ENCODE measurements at regions not wholly inside any gene's neighbourhood (a gene's known extent, or its start where the extent isn't known, plus 50 kb on each side); places are given as distances from the start of the nearest gene placed in this dataset.

DNA sequence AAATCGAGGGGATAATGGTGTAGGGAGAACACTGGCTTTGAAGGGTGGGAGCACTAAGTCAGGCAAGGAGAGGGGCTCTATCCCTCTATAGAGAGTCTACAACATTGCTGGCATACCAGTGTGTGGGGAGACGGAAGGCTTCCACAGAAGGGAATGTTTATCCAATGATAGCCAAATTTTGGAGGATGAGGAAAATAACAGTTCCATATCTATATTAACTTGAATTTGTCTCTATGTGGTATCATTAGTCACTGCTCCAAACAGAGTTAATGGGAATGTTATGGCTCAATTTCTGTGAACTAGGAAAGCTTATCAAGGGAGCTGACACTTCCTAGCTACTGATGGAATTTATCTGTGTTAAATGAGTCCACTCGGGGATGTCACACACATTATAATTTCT, 208.9 kb upstream of the PHACTR1 start:
- DNase-seq = no peak

GRCh38 chr6:12508553-12508952, 208.0 kb upstream of the PHACTR1 start:
- intact Hi-C loops (cut with DNase I; ENCODE audit: low total_unique reads) = no loop called here
- H3K9me3 ChIP-seq = peaks cover 0 to 6% (median 0%) of the 10 kb centered on the region in 8 donors
- 80 to 89% (median 86%) methylated on average over 4 of the region's 4 CpGs for WGBS, 5 donors
- no peaks in the 10 kb centered on the region for H3K4me1 ChIP-seq
- TF ChIP-seq, protein P1, sequence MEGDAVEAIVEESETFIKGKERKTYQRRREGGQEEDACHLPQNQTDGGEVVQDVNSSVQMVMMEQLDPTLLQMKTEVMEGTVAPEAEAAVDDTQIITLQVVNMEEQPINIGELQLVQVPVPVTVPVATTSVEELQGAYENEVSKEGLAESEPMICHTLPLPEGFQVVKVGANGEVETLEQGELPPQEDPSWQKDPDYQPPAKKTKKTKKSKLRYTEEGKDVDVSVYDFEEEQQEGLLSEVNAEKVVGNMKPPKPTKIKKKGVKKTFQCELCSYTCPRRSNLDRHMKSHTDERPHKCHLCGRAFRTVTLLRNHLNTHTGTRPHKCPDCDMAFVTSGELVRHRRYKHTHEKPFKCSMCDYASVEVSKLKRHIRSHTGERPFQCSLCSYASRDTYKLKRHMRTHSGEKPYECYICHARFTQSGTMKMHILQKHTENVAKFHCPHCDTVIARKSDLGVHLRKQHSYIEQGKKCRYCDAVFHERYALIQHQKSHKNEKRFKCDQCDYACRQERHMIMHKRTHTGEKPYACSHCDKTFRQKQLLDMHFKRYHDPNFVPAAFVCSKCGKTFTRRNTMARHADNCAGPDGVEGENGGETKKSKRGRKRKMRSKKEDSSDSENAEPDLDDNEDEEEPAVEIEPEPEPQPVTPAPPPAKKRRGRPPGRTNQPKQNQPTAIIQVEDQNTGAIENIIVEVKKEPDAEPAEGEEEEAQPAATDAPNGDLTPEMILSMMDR (IDR thresholded peaks at IDR 0.05 in 8 of 11, conservative IDR thresholded peaks at IDR 0.05 in 3 of 11) = no peak
- TF ChIP-seq POLR2AphosphoS5 (IDR thresholded peaks at IDR 0.05) (no peak), POLR2A (IDR thresholded peaks at IDR 0.05) (no peak)
- H3K27ac ChIP-seq = no peak overlapping the region
- no peak for DNase-seq
- H3K4me3 ChIP-seq = no peak overlapping the region
- no peaks in the 10 kb centered on the region for H3K36me3 ChIP-seq
- H3K27me3 ChIP-seq (replicated peaks in 1 of 7) = no peaks in the 10 kb centered on the region

More for the DNA sequence above, 208.9 kb upstream of the PHACTR1 start:
- WGBS, 5 donors = 72 to 89% (median 85%) methylated on average over 3 of the region's 3 CpGs
- no peaks in the 10 kb centered on the region for H3K36me3 ChIP-seq
- intact Hi-C loops (cut with DNase I; ENCODE audit: low total_unique reads) = no loop called here
- H3K27me3 ChIP-seq (replicated peaks in 1 of 7) = no peaks in the 10 kb centered on the region
- TF ChIP-seq, protein P1 (IDR thresholded peaks at IDR 0.05 in 8 of 11, conservative IDR thresholded peaks at IDR 0.05 in 3 of 11) = no peak
- TF ChIP-seq POLR2AphosphoS5 (IDR thresholded peaks at IDR 0.05) = no peak
- no peak overlapping the region for H3K4me3 ChIP-seq
- no peak overlapping the region for H3K27ac ChIP-seq
- no peaks in the 10 kb centered on the region for H3K4me1 ChIP-seq
- H3K9me3 ChIP-seq = peaks cover 0 to 6% (median 0%) of the 10 kb centered on the region in 8 donors

- Histone ChIP-seq H3K27ac (no peak overlapping the region), H3K27me3 (replicated peaks in 1 of 7) (no peaks in the 10 kb centered on the region), H3K4me1 (no peaks in the 10 kb centered on the region), H3K36me3 (no peaks in the 10 kb centered on the region), H3K4me3 (no peak overlapping the region), H3K9me3 (peaks cover 0 to 6% (median 0%) of the 10 kb centered on the region in 8 donors)
- DNase-seq = no peak
- TF ChIP-seq POLR2A (IDR thresholded peaks at IDR 0.05) = no peak
- no peak for TF ChIP-seq POLR2AphosphoS5 (IDR thresholded peaks at IDR 0.05)
- TF ChIP-seq, protein P1 (IDR thresholded peaks at IDR 0.05 in 8 of 11, conservative IDR thresholded peaks at IDR 0.05 in 3 of 11) = no peak
- intact Hi-C loops (cut with DNase I; ENCODE audit: low total_unique reads) = no loop called here
- 82 to 97% (median 93%) methylated on average over 1 of the region's 1 CpG for WGBS, 5 donors
Measured at GRCh38 chr6:12509060-12509459, 207.5 kb upstream of the PHACTR1 start.

- Histone ChIP-seq H3K9me3 (no peaks in the 10 kb centered on the region), H3K27ac (no peak overlapping the region), H3K27me3 (replicated peaks in 1 of 7) (no peaks in the 10 kb centered on the region), H3K36me3 (no peaks in the 10 kb centered on the region), H3K4me1 (no peaks in the 10 kb centered on the region), H3K4me3 (no peak overlapping the region)
- intact Hi-C loops (cut with DNase I; ENCODE audit: low total_unique reads) = no loop called here
- TF ChIP-seq POLR2AphosphoS5 (IDR thresholded peaks at IDR 0.05) (no peak), POLR2A (IDR thresholded peaks at IDR 0.05) (no peak)
- TF ChIP-seq, protein P1 (IDR thresholded peaks at IDR 0.05 in 8 of 11, conservative IDR thresholded peaks at IDR 0.05 in 3 of 11) = no peak
- DNase-seq = no peak
- 22 to 58% (median 50%) methylated on average over 1 of the region's 1 CpG for WGBS, 5 donors
Measured at GRCh38 chr6:12516070-12516469, 200.5 kb upstream of the PHACTR1 start.

Measured in spleen (tissue), 11 donors.